NCI-H146 treated with DMSO at 0.1 percent for 48 hours (cell line): ENCODE measurements at regions not wholly inside any gene's neighbourhood (a gene's known extent, or its start where the extent isn't known, plus 50 kb on each side); places are given as distances from the start of the nearest gene placed in this dataset.

Source experiments
- DNase-seq: peaks from one replicate; lab custom pipeline; 2025; ENCODE audit not compliant: unreplicated experiment; lab: John Stamatoyannopoulos, UW

DNA sequence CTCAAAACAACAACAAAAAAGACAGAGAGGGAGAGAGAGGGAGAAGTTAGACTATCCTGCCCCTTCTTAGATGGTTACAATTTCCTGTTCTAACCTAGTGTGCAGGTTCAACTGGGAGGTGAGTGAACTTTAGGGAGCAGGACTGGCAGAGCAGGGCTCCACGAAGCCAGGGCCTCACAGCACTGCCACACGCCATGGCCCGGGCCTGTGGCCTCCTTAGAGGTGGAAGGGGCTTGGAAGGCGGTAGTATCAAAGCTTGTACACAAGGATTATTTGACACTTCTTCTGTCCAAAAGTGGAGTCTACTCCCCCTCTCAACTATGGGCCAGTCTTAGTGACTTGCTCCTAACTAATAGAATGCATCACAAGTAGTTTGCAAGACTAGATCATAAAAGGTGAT lies 62.9 kb upstream of the TMEM72 start:
- DNase-seq = no peak

- no peak for DNase-seq
These were observed 61.2 kb upstream of the TMEM72 start for GRCh38 chr10:44849936-44850335.

DNA sequence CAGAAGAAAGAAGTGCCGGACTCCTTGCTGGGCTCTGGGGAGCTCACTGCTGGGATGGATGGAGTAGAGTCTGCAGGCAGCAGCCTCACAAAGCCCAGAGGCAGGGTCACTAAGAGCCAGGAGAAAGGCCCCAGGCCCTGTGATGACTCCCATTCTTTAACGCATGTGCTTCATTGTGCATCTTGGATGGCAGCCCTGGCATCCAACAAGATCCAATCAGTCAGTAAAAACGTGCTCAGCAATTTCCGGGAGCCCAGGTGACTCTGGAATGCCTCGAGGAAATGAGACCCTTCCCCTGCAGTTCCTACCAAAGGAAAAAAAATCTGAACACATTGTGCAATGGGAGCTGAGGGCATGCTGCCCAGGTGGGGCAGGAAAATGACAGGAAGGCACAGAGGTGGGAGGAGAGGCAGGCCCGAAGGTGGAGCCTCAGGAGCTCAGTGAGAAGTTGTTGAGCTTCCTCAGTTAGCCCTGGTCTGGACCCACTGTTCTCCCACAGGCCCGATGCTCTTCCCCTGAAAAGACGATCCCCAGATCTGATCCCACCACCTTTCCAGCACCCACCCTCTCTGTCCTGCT lies 60.7 kb upstream of the TMEM72 start:
- no peak for DNase-seq

DNA sequence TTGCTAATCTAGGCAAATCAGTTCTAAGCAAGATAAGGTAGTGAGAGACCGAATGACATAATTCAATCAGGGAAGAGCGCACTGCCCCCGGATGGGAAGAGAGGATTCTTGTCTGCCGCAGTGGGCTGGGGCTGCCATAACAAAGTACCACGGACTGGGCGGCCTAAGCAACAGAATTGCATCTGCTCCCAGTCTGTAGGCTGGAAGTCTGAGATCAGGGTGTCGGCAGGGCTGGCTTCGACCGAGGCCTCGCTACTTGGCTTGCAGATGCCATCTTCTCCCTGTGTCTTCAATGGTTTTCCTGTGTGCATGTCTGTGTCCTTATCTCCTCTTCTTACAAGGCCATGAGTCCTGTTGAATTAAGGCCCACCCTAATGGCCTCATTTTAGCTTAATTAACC lies 59.7 kb upstream of the TMEM72 start:
- DNase-seq = no peak

GRCh38 chr10:44851881-44852280 lies 59.3 kb upstream of the TMEM72 start:
- no peak for DNase-seq

DNA sequence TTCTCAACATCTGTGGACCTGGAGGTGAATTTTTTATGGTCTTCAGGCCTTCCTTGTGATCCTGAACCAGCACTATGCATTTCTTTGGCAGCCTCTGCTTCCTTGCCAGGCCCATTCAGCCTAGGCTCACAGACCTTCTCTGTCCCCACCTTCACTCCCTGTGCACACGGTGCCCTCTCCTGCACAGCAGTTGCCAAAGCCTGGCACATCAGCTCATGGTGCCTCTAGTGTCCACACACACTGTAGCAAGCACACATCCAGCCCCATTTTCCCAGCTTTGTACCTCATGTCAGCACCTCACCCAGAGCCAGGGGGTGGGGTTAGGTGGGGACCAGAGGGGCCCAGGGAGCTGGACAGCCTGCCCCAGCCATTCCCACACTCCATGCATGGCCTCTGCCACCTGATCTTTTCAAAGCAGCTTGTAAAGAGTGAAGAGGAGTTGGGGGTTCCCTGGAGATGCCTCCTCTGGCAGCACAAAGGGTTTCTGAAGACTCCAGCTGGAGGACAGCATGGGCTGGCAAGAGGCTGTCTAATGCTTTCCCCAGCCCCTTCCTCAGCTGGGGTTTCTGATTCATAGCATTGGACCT lies 57.9 kb upstream of the TMEM72 start:
- DNase-seq = no peak

DNA sequence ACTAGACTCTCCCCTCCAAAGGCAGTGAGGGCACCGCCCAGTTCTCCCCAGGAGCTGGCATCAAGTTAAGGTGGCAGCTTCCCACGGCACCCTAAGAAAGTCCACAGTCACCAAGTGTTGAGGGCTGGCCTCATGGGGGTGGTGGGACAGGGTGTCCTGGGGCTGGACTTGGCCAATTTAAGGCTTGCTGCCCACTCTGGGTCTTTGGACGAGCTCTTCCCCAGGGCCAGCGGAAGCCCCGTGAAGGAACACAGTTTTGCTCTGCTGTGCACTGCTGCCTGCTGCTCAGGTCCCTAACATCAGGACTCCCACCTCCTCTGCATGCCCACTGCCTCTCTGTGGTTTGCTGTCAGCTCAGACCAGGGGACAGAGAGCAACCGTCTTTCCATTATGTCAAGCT lies 57.3 kb upstream of the TMEM72 start:
- DNase-seq = no peak

DNA sequence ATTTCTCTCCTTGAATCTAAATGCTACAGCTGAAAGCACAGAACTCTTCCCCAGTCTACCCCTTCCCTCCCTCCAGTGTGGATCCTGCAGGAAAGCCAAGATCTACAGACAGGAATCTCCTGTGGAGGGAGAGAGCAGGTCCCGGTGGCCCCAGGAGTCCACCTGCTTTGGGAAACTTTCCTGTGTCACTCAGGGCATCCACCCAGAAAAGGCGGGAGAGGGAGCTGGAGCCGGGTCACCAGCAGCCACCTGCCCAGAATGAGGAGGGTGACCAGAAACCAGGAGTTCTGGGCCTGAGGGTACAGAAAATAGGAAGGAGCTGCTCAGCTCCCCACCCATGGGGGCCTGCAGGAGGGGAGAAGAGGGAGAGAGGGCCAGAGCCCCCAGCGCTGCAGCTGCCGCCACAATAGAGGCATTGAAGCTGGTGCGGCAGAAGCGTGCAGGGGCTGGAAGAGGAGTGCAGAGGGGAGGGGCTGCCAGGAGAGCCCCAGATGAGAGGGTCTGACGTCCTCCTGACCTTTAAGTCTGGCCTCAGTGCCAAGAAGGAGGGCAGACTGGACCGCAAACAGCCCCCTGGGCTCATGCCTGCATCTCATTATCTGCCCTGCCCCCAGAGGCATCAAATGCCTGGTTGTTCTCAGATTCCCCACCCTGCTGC lies 56.3 kb upstream of the TMEM72 start:
- DNase-seq = no peak

DNA sequence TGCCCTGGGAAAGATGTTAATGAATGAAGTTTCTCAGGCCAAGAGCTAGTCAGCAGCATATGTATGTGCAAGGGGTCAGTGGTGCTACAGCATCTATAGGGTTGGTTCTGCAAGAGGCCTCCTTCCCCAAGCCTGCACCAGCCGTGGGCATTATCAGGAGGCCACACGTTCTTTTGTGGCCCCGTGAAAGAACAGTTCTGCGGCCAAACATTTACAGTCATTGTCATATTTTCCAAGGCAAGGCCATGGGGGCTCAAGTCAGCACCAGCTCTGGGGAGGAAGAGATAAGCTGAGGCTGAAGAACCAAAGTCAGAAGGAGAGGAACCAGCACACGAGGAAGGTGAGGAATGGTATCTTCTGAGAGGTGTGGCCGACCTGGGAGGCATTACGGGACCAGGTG lies 54.4 kb upstream of the TMEM72 start:
- DNase-seq = no peak

DNA sequence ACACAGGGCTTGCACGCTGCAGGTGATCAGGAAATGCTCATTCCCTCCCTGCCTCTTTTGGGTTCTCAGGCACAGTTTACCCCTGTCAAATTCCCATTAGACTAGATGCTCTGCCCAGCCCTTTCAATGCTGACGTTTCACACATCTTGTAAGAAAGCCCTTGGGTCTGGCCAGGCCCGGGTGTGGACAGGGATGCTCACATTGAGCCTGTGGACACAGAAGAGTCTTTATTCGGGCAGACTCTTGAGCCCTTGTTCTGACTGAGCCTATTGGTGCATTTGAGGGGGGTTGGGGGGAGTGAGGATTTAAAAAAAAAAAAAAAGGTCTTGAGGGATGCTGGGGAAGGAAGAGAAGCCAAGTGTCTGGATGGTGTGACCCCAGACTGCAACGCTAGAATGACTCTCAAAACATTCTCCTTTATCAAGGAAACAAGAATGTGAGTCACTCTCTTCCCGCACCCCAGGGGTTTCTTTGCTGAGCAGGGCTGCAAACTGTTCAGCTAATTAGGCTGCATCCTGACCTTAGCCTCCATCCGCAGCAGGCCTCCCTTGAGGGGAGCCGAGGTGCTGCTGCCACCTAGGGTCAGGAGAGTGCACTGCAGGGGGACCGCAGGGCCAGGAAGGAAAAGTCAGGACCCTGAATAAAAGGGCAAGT lies 53.6 kb upstream of the TMEM72 start:
- DNase-seq = peak; percentile 10

- no peak for DNase-seq
These were observed 53.1 kb upstream of the TMEM72 start for GRCh38 chr10:44858017-44858371.

GRCh38 chr10:44858988-44859387 lies 52.1 kb upstream of the TMEM72 start:
- DNase-seq = no peak

DNA sequence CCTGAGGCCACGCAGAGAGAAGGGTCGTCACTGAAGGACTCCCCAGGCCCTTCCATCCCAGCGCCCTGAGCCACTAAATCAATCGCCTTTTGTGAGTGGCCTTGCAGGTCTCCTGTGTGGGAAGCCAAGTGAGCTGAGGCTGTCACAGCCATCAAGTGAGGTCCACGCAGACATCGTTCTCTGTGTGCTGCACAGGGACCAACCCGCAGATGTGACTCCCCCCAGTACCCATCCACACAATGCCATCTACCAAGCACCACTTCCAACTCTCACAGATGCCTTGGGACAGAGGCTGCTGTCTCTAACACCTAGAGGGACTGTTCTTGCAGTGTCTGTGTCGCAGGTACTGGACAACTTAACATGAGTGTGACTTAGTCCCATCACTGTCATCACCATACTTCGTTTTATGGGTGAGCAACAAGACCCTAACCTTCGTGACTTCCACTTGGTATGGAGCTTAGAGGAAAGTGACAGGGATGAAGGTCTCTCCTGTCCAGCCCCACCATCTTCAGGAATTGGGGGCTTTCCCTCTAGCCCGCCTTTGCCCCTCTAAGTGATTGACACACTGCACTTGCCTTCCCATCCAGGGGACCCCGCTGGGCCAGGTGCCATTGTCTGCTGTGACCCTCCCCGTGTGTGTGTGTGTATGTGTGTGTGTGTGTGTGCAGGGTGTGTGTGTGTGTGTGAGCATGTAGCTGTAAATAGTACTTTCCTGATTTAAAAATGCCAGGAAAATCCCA lies 51.4 kb upstream of the TMEM72 start:
- no peak for DNase-seq

DNA sequence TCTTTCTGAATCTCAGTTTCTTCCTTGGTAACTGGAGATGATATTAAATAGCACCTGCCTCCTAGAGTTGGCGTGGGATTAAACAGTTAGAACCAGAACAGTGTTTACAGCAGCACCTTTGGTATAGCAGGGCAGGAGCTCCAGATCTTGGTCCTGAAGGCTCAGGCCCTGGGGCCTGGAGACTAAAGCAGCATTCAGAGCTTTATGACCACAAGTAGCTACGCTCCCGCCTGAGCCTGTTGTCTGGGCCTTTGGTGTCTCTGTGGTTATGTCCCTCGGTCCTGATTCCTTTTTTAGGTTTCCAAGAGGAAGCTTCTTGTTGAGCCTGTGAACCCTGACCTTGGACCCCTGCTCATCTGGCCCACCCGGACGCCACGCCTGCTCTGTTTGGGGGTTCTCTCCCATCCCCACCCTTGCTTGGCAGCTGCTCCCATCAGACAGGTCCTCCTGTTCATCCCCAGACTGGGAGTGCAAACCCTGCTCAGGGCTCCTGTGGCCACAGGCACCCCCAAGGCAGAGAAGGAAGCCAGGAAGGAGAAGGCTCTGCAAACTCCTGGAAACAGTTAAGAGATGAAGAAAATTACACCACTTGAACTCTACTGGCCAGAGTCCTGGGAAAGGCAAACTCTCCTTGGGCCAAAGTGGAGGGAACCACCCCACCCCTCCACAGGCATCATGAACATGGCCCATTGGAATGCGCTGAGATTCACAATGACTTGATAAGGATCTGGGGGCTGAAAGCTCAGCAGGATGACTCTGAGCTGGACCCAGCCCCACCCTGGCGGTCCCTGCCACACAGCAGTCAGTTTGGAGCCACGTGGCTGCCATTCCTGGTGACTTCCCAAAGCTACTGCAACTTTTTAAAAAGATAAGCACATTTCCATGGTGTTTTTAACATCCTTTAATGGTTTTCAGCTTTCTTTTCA lies 50.1 kb upstream of the TMEM72 start:
- DNase-seq = no peak
